ENCODE measurements at regions not wholly inside any gene's neighbourhood (a gene's known extent, or its start where the extent isn't known, plus 50 kb on each side); places are given as distances from the start of the nearest gene placed in this dataset.
"Not testable (repeated sequence)": the region's sequence is repeated elsewhere in the genome, so short reads cannot be mapped to it uniquely, and the experiment has no call there.

DNA sequence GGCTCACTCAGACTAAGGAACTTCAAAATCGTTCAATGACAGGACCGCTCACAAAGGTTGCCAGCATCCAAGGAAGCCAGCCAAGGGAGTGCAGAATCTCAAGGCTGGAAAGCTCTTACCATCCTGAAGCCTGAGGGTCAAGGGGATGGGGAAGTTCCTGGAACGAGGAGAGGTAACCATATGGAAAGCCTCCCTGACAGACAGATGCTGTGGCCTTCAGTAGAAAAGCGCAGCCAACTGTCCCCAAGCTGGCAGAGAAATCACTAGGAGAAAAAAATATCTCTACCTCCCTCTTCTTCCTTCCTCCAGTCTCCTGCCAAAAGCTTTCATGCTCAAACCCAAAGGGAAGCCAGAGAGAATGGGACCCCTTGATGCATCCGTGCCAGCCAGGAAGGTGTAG, 90.5 kb upstream of the RANBP3L start:
- DNase-seq, result no peak

DNA sequence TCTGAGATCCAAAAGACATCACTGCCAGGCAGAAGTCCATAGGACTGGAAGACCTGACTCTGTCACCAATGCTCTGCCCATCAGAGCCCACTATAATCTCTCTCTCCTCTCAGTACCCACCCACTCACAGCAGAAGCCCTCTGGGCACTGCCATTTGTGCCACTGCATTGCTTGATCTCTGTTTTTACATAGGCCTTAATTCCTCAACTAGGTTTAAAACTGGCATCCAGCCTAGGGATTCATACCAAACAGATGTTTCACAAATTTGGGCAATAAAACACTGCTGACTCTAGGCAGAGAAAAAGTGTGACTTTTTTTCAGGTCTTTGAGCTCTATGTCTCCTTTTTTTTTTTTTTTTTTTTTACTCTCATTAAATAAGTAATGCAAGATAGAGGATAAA, 91.1 kb upstream of the RANBP3L start:
- no peak for DNase-seq

DNA sequence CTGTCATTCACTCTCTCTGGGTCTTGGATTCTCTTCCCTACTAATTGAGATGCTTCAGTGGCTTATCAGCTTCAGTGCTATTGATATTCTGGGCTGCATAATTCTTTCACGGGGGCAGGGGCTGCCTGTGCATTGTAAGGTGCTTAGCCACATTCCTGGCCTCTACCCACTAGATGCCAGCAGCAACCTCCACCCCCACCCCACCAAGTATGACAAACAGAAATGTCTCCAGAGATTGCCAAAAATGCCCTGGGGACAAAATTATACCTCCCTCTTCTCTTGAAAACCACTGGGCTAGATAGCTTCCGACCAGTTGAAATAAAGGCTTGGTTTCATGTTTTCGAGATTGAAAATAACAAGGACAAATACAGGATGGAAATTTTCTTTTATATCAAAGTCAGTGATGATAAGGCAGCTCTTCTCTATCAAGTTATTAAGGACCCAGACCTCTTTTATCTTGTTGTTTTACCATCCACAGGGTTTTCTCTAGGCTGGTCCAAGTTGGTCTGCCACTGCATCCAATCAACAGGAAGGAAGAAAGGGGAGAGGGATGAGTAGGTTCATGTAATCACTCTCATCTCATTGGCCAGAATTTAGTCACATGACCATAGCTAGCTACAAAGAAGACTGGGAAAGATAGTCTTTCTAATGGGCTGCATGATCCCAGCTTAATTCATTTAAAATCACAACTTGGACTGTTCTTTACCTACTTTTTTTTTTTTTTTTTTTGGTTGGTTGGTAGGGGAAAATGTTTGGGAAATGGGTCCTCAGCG, 92.1 kb upstream of the RANBP3L start:
- no peak for DNase-seq

DNA sequence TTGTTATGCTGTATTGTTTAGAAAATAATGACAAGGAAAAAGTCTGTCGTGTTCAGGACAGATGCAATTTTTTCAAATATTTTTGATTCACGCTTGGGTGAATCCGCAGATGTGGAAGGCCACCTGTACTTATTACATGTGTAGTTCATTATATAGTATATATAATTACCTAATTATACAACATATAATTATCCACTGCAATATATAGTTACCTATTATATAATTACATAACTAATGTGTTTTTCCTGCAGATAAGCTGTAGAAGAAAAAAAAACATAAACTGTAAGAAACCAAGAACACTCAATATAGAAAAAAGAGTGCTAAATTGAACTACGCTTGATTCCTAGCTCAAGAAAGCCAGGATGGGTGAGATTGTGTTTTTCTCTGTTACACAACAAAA, 93.6 kb upstream of the RANBP3L start:
- no peak for DNase-seq

DNA sequence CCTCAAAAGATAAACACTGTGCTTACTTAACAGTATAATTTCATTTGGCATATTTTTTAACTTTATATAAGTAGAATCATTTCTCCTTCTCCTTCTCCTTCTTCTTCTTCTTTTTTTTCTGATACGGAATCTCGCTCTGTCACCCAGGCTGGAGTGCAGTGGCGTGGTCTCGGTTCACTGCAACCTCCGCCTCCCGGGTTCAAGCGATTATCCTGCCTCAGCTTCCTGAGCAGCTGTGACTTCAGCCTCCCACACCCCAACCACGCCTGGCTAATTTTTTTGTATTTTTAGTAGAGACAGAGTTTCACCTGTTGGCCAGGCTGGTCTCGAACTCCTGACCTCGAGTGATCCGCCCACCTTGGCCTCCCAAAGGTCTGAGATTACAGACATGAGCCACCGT, 94.2 kb upstream of the RANBP3L start:
- DNase-seq, result not testable (repeated sequence)

DNA sequence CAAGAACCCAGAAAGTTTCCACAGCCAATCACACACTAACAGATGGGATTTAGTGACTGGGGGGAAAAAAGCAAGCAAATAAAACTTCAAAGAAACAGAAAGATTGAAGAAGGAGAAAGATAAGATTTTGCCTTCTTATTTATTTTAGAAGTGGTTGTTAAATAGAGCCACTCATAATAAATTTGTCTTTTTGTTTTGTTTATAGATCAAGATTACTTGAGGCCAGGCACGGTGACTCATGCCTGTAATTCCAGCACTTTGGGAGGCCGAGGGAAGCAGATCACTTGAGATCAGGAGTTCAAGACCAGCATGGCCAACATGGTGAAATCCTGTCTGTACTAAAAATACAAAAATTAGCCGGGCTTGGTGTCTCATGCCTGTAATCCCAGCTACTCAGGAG, 94.9 kb upstream of the RANBP3L start:
- no peak for DNase-seq

DNA sequence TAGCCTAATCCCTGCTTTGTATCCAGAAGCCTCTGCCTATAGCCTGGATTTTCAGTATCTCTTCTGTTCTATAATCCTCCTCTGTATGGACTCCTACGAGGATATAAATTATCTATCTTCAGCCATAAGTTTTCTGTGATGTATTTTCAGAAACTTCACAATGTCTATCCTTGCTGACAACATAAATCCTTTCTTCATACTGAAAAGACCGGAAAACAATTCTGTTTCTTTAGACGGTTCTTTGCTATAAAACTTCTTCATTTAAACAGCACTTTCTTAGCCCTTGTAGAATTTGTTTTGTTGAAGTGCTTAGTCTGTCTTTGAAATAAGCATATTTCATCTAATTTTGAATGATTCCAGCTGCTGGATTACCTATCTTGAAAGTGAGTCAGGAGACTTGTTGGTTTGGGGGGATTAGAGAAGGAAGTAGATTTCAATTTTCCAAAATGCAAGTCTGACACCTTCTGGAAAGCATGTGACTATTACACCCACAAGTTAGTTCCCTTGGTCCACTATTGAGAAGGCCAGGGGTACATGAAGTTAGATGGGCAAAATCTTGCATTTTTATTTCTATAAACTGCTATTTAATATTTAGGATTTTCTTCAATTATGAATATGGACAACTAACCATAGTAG, 96.3 kb upstream of the RANBP3L start:
- no peak for DNase-seq

DNA sequence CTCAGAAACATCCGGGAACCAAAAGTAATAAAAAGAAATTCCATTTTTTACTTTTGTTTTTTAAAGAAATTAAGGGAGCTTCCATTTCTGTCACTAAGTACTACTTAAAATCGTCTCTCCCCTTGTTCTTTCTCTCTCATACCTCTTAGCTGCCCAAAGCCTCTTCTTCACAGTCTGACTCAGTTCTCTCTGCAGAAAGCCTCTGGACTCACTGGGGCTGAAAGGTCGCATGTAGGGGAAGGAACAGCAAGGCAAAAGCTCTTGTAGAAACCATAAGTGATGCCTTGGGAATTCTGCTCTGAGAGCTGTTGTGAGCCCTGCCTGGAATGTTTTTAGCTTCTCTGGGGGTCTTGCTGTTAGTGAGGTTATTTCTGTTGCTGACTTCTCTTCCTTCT, 100.8 kb upstream of the RANBP3L start:
- no peak for DNase-seq

DNA sequence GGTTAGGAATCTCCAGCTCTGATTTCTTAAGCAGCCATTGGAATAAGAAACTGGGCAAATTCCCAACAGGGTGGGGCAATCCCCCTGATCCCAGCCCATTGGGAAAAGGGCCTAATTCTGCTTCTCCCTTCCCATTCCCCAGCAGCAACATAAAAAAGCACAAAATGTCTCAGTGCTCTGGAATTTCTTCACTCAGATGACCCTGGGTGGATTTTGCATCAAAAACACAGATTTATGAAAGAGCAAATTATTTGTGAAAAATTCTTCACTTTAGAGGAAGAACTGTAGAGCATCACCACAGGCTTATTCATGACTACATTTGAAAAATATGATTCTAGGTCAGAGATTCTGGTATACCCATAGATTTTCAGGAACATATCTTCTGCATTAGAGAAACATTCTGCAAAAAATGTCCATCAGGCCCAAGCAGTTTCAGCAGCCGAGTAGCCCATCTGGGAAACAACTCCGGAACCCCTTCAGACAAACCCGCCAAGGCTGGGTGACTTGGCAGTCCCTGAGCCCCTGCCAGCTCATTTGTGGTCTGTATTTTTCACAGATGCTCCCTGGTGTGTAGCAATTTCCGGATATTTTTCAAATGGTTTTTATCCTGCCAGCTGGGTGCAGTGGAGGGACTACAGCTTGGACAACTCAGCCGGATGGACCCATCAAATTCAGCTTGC, 102.1 kb upstream of the RANBP3L start:
- no peak for DNase-seq

DNA sequence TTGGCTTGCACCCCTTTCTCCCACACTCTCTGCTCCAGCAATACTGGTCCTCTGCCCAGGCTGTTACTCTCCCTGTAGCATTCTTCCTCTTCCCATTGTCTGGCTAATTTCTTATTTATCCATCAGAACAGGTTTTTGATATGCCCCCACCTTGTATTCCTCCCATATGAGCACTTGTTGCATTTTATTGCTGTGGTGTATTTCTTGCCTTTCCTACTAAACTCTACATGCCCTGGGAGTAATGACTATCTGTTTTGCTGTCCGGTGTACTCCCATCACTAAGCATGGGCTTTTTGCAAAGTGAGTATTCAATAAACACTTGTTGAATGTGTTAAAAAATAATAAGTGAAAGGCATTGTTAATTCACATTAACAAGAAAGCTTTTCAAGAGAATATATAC, 104.3 kb upstream of the RANBP3L start:
- no peak for DNase-seq

DNA sequence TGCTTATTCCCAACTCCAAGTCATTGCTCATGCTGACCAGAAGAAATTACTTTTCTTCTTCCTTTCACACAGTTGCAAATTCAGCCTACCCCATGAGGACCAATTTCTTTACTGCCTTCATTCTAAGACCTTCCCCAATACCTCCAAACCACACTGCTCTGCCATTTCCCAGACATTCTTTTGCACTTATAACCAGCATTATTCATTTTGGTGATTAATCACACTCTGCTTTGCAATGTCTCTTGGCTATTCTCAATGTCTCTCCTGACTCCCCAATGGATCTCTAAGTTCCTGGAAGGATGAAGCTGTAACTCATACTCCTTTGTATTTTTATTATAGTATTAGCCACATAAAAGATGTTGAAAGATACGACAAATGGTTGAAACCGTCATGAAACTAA, 105.7 kb upstream of the RANBP3L start:
- DNase-seq, result no peak

DNA sequence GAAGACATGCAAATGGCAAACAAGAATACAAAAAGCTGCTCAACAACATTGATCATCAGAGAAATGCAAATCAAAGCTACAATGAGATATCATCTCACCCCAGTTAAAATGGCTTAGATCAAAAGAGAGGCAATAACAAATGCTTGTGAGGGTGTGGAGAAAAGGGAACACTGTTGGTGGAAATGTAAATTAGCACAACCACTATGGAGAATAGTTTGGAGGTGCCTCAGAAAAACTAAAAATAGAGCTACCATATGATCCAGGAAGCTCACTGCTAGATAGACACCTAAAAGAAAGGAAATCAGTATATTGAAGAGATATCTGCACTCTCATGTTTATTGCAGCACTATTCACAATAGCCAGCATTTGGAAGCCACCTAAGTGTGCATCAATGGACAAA, 108.0 kb upstream of the RANBP3L start:
- DNase-seq, result not testable (repeated sequence)

DNA sequence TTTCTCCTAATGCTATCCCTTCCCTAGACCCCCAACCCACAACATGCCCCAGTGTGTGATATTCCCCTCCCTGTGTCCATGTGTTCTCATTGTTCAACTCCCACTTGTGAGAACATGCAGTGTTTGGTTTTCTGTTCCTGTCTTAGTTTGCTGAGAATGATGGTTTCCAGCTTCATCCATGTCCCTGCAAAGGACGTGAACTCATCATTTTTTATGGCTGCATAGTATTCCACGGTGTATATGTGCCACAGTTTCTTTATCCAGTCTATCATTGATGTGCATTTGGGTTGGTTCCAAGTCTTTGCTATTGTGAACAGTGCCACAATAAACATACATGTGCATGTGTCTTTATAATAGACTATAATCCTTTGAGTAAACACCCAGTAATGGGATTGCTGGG, 109.0 kb upstream of the RANBP3L start:
- DNase-seq, result not testable (repeated sequence)

DNA sequence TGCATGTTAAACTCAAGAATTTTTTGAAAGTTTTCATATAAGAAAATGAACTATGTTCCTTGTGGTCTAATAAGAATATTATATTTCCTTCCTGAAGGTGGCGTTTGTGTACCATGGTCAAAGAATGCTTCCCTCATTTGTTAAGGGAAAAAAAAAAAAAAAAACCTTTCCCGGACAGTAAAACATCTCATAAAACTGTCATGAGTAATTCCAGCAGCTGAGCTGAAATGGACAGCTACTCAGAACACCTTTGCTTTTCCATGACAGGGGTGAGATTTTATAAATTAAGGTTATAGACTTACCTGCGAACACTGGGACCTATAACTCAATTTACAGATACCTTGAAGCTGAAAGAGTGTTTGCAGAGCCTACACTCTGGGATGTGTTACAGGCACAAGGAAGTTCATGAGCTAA, 113.2 kb upstream of the RANBP3L start:
- no peak for DNase-seq

DNA sequence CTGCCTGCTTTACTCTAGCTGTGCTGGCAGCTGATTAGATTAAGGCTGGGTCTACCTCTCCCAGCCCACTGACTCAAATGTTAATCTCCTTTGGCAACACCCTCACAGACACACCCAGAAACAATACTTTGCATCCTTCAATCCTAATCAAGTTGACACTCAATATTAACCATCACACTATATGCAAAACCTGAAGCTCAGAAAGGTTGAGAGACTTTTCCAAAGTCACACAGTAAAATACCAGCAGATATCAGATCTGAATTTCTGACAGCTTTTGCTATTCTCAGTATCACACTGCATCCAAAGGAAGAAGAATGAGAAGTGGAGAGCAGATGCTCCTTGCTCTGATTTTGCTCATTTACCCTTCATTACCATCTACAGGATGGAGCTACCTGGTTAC, 114.9 kb upstream of the RANBP3L start:
- DNase-seq, result no peak

DNA sequence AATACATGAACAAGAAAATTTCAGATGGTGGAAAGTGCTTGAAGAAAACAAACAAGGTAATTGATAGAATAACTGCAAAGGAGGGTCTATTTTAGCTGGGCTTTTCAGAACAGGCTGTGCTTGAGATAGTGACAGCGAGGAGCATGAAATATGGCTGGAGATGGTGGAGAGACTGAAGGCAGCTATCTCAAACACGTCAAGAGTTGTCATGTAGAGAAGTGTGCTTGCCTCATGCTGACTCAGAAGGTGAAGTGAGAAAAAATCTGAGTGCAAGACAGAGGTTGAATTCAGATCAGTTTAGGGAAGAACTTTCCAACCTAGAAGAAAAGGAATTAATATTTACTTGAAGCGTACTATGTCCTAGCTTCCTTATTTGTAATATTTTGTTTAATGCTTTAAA, 115.5 kb upstream of the RANBP3L start:
- DNase-seq, result no peak

DNA sequence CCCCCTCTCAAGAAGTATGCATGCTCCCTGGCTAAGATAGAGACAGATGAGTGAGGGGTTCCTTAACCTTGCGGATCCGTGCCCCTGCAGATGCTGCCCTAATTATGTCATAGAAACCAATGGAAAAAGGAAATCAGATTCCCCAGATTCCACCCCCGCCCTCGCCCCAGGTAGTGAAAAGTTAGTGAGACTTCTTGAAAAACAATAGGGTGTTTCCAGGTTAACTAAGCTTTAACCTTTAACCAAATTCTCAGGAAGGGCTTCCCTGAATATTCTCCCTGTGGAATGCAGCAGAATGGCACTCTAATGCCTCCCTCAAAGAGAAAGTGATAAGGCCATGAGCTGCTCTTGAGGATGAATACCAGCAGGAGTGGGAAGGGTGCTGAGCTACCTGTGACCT, 116.0 kb upstream of the RANBP3L start:
- DNase-seq, result no peak

DNA sequence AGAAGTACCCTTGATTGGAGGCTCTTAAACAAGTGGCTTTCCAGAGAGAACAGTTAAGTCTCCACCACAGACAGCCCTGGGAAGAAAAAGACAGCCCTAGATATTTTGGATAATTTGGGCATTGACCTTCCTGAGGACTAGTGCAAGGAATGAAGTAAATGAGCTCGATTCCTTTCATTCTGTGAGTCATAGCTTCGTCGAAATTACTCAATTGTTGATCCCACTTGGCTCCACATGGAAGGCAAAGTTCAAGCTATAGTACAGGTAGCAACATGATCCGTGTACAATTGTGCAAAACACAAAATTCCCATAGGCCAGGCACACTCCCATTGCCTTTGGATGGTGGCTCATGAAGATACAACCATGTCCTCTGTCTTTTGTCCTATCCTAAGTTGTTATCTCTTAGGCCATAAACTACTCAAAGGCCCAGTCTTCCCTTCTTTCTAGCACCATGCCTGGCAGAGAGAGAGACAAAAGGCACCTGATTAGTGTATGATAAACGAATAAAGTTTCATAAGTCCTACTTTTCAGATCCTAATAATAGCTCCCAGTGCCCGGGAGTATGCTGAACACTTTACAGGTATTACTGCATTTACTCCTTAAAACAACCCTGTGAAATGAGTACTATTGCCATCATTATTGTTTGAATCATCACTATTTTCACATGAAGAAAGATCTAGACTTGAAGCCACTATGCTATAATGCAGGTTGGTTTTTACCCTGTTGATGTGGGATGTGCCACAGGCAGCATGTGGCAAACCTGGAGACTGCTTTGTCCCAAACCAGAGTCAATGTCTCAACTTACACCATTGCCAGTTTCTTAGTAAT, 116.7 kb upstream of the RANBP3L start:
- no peak for DNase-seq

DNA sequence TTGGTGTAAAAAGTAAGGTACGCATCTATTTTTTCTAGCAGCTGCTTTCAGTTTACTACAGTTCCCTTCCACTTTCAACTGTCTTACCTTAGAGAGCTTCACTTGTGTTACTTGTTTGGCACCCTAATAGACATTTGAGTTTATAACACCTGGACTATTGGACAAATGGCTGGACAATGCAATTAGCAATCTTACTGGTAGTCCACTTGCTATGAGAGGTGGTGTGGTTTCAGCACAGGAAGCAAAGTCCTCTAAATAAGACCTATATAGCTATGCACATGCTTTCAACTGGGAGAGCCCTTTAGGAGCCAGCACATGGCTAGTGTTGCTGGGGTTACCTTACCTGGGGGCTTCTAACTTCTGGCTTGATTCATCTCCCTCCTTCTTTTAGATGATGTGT, 119.6 kb upstream of the RANBP3L start:
- DNase-seq, result no peak

DNA sequence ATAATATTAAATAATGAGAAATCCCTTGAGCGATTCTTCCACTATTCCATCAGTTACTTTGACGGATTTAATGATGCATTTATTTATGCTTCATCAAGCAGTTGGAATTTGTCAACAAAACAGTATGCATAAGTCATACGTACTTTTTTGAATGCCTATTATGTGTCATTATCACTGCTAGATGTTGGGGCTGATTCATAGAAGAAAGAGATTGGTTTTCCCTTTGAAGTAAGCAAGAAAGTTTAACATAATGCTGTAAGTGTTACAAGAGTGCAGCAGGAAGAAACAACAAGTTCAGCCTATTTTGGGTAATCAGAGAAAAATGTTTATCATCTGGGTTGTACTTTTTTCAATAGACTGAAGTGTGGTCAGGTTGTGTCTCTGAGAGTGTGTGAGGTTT, 121.2 kb upstream of the RANBP3L start:
- no peak for DNase-seq

DNA sequence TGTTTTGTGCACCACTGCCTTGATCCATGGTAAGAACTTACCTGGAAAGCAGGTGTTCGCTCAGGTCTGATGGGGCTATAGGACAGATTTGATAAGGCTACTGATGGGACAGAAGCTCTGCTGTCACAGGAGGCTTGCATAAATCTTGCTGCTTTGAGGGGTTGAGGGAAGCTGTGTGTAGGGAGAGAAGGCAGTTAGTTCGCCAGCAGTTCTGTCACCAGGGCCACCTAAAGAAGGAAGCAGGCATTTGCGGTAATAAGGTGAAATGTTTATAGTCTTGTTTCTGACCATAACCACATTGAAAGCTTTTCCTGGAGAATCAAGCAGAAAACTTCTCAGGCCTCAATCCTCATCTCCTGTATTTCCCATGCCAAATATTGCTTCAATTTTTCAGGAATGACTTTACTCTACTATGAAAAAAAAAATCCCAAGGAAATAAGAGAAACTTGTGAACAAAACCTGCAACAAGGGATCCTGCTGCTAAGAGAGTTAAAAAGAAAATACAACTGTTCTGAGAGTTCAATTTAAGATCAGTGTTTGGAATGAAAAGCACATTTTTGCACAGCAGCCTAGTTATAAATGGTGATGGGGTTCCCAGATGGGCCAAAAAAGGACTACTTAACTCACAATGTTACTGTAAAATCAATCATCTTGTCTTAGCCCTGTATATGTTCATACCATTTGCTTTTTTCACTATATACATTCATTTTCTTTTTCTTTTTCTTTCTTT, 122.0 kb upstream of the RANBP3L start:
- no peak for DNase-seq

DNA sequence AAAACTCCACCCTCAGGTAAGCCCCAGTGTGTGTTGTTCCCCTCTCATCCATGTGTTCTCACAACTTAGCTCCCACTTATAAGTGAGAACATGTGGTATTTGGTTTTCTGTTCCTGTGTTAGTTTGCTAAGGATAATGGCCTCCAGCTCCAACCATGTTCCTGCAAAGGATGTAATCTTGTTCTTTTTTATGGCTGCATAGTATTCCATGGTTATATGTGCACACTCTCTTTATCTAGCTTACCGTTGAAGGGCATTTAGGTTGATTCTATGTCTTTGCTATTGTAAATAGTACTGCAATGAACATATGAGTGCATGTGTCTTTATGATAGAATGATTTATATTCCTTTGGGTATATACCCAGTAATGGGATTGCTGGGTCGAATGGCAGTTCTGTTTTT, 124.4 kb upstream of the RANBP3L start:
- not testable (repeated sequence) for DNase-seq

DNA sequence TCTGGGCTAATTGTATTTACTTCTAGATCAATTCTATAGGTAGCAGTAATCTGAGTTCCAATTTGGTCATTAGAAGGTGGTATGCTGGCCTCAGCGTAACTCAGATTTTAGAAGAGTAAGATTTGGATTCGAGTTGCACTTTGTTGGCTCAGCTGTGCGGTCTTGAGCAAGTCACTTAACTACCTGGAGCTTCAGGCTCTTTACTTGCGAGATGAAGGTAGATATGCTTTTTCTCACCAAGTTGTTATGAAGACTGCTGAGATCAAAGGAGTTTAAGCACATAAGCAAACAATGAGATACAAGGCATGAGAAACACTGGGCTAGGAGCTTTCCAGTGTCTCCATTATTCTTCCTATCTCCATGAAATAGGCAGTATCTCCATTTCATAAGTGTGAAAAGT, 133.8 kb upstream of the RANBP3L start:
- DNase-seq, result no peak

Data from CD4-positive, alpha-beta T cell treated with Interleukin-17A for 1 hour (primary cell).